Lower leg skin (tissue), 3 donors: ENCODE measurements at regions not wholly inside any gene's neighbourhood (a gene's known extent, or its start where the extent isn't known, plus 50 kb on each side); places are given as distances from the start of the nearest gene placed in this dataset.

Experiments
- CTCF ChIP-seq, 3 donors: fragments of 450-650 bp; IDR thresholded peaks; one replicate each; pipeline ENCODE4 v1.5.1; 2016; ENCODE audit warnings: antibody characterized with exemption in 3 of 3, mild to moderate bottlenecking in 3 of 3, moderate library complexity in 2 of 3
- POLR2A ChIP-seq, 2 donors: fragments of 450-650 bp; IDR thresholded peaks; one replicate each; pipeline ENCODE4 v1.6.1; 2016 to 2017; ENCODE audit warnings: antibody characterized with exemption in 2 of 2, mild to moderate bottlenecking in 1 of 2, moderate library complexity in 1 of 2

DNA sequence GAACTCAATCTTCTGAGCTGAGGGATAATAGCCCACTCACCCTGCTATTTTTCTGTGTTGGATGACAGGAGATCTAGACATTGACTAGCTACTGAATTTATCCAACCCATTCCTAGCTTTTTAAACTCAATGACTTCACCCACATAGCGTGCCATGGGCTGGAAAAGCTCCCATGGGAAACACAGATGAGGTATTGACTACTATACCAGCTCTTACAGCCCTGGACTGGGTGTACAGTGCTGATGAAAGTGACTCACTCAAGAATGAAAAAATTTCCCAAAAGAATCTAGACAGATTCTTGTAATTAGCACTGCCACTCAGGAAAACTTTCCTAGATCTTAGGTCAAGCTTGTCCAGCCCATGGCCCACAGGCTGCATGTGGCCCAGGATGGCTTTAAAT lies 72.7 kb upstream of the NREP start:
- no peak for TF ChIP-seq CTCF (IDR thresholded peaks at IDR 0.05)
- no peak for TF ChIP-seq POLR2A (IDR thresholded peaks at IDR 0.05)
